ENCODE measurements at regions not wholly inside any gene's neighbourhood (a gene's known extent, or its start where the extent isn't known, plus 50 kb on each side); places are given as distances from the start of the nearest gene placed in this dataset.

GRCh38 chr5:31107091-31107518, 86.4 kb upstream of the CDH6 start:
- Histone ChIP-seq H4K20me1 (ENCODE audit: low read depth) (no peaks in the 10 kb centered on the region), H3K4me3 (peak overlapping the region; percentile 23), H3K9me3 (ENCODE audit: low read depth) (no peaks in the 10 kb centered on the region), H3K4me1 (peaks cover 58% of the 10 kb centered on the region), H3K27me3 (no peaks in the 10 kb centered on the region), H2AFZ (replicated peaks) (no peak overlapping the region), H3K27ac (peak overlapping the region; percentile 82), H3K4me2 (peak overlapping the region; percentile 57), H3F3A (ENCODE audit: low read depth) (peaks cover 31% of the 10 kb centered on the region), H3K36me3 (no peaks in the 10 kb centered on the region), H3K9ac (no peak overlapping the region), H3K79me2 (ENCODE audit: low read depth) (no peaks in the 10 kb centered on the region)
- peaks cover 51% of the 10 kb centered on the region for H3K27me3 Mint-ChIP-seq (ENCODE audit: insufficient read depth, low read depth)
- H3K27ac Mint-ChIP-seq, result no peak overlapping the region
- DNase-seq (ENCODE audit: low spot score), result peak; percentile 85
- peaks cover 53% of the 10 kb centered on the region for H3K4me1 Mint-ChIP-seq
- H3K4me3 Mint-ChIP-seq, result peak overlapping the region; percentile 22
- TF ChIP-seq EZH2 (IDR thresholded peaks at IDR 0.05) (no peak), EZH2phosphoT487 (IDR thresholded peaks at IDR 0.05) (peak; percentile 96)
- TF ChIP-seq, protein P1, sequence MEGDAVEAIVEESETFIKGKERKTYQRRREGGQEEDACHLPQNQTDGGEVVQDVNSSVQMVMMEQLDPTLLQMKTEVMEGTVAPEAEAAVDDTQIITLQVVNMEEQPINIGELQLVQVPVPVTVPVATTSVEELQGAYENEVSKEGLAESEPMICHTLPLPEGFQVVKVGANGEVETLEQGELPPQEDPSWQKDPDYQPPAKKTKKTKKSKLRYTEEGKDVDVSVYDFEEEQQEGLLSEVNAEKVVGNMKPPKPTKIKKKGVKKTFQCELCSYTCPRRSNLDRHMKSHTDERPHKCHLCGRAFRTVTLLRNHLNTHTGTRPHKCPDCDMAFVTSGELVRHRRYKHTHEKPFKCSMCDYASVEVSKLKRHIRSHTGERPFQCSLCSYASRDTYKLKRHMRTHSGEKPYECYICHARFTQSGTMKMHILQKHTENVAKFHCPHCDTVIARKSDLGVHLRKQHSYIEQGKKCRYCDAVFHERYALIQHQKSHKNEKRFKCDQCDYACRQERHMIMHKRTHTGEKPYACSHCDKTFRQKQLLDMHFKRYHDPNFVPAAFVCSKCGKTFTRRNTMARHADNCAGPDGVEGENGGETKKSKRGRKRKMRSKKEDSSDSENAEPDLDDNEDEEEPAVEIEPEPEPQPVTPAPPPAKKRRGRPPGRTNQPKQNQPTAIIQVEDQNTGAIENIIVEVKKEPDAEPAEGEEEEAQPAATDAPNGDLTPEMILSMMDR (IDR thresholded peaks at IDR 0.05), result no peak
- peaks cover 4% of the 10 kb centered on the region for H3K36me3 Mint-ChIP-seq
- peaks cover 15% of the 10 kb centered on the region for H3K9me3 Mint-ChIP-seq

DNA sequence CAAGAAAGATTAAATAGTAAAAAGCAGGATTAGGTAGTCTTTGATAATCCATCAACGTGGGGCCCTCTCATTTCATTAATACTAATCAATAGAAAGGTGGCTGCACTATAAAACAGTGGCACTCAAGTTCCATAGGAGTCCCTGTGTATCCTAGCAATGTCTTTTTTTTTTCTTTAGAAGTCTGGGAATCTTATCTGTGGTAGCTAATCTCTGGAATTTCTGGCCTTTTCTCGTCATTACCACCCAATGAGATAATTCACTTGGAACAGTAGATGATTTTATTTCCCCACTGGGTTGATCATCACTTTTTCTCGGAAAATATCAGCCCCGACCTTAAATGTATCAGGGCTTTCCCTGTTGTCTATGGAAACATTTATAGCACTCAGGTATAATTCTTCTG, 86.8 kb upstream of the CDH6 start:
- Histone ChIP-seq H3K4me3 (no peak overlapping the region), H3K9ac (no peak overlapping the region)
- peaks cover 50% of the 10 kb centered on the region for H3K4me1 Mint-ChIP-seq

DNA sequence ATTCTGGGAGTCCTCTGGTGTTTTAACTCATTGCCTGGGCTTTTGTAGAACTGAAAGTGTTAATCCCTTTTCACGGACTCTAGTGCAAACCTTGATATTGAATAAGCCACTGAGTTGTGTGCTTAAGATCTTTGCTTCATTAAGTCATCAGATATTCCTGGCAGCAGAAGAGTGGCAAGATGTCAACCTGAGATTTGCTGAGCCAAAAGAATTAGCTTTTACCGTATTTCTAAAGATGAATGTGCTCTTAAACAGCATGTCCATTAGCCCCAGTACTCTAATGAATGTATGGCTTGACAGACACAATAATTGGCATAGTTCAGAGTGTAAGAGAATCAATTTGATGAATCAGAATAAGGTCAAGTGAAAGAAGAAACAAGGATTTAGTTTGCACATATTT, 87.2 kb upstream of the CDH6 start:
- no peaks in the 10 kb centered on the region for H4K20me1 ChIP-seq (ENCODE audit: low read depth)
- Mint-ChIP-seq H3K4me3 (no peak overlapping the region), H3K36me3 (peaks cover 2% of the 10 kb centered on the region), H3K9me3 (peaks cover 11% of the 10 kb centered on the region), H3K27ac (no peak overlapping the region), H3K27me3 (ENCODE audit: insufficient read depth, low read depth) (peaks cover 45% of the 10 kb centered on the region), H3K4me1 (peaks cover 50% of the 10 kb centered on the region)
- peaks cover 49% of the 10 kb centered on the region for H3K4me1 ChIP-seq
- peak overlapping the region; percentile 82 for H3K27ac ChIP-seq
- no peak overlapping the region for H3K9ac ChIP-seq
- TF ChIP-seq, protein P1 (IDR thresholded peaks at IDR 0.05), result no peak
- TF ChIP-seq EZH2 (IDR thresholded peaks at IDR 0.05) (no peak), EZH2phosphoT487 (IDR thresholded peaks at IDR 0.05) (no peak)
- H3K36me3 ChIP-seq, result no peaks in the 10 kb centered on the region
- no peaks in the 10 kb centered on the region for H3K27me3 ChIP-seq
- H2AFZ ChIP-seq (replicated peaks), result no peak overlapping the region
- peak overlapping the region; percentile 57 for H3K4me2 ChIP-seq
- H3K4me3 ChIP-seq, result no peak overlapping the region
- H3K9me3 ChIP-seq (ENCODE audit: low read depth), result no peaks in the 10 kb centered on the region
- no peaks in the 10 kb centered on the region for H3K79me2 ChIP-seq (ENCODE audit: low read depth)
- peak; percentile 19 for DNase-seq (ENCODE audit: low spot score)
- H3F3A ChIP-seq (ENCODE audit: low read depth), result peaks cover 31% of the 10 kb centered on the region

More for the DNA sequence above, 86.8 kb upstream of the CDH6 start:
- Mint-ChIP-seq H3K4me3 (no peak overlapping the region), H3K9me3 (peaks cover 15% of the 10 kb centered on the region), H3K36me3 (peaks cover 4% of the 10 kb centered on the region), H3K27me3 (ENCODE audit: insufficient read depth, low read depth) (peaks cover 49% of the 10 kb centered on the region), H3K27ac (no peak overlapping the region)
- no peaks in the 10 kb centered on the region for H3K9me3 ChIP-seq (ENCODE audit: low read depth)
- H4K20me1 ChIP-seq (ENCODE audit: low read depth), result no peaks in the 10 kb centered on the region
- peak; percentile 52 for DNase-seq (ENCODE audit: low spot score)
- H3K79me2 ChIP-seq (ENCODE audit: low read depth), result no peaks in the 10 kb centered on the region
- no peaks in the 10 kb centered on the region for H3K27me3 ChIP-seq
- H3F3A ChIP-seq (ENCODE audit: low read depth), result peaks cover 31% of the 10 kb centered on the region
- TF ChIP-seq EZH2phosphoT487 (IDR thresholded peaks at IDR 0.05) (no peak), EZH2 (IDR thresholded peaks at IDR 0.05) (no peak)
- TF ChIP-seq, protein P1 (IDR thresholded peaks at IDR 0.05), result no peak
- H3K4me1 ChIP-seq, result peaks cover 53% of the 10 kb centered on the region
- no peak overlapping the region for H2AFZ ChIP-seq (replicated peaks)
- H3K4me2 ChIP-seq, result peak overlapping the region; percentile 57
- H3K36me3 ChIP-seq, result no peaks in the 10 kb centered on the region
- peak overlapping the region; percentile 82 for H3K27ac ChIP-seq
